HG03521 (cell line): ENCODE measurements at regions not wholly inside any gene's neighbourhood (a gene's known extent, or its start where the extent isn't known, plus 50 kb on each side); places are given as distances from the start of the nearest gene placed in this dataset.
"Not testable (repeated sequence)": the region's sequence is repeated elsewhere in the genome, so short reads cannot be mapped to it uniquely, and the experiment has no call there.

Experiments
- ATAC-seq: cut with Tn5 transposase; IDR thresholded peaks from one replicate; pipeline ENCODE4 v1.9.1; 2021; ENCODE audit warnings: mild to moderate bottlenecking, moderate library complexity; ENCODE audit not compliant: unreplicated experiment

DNA sequence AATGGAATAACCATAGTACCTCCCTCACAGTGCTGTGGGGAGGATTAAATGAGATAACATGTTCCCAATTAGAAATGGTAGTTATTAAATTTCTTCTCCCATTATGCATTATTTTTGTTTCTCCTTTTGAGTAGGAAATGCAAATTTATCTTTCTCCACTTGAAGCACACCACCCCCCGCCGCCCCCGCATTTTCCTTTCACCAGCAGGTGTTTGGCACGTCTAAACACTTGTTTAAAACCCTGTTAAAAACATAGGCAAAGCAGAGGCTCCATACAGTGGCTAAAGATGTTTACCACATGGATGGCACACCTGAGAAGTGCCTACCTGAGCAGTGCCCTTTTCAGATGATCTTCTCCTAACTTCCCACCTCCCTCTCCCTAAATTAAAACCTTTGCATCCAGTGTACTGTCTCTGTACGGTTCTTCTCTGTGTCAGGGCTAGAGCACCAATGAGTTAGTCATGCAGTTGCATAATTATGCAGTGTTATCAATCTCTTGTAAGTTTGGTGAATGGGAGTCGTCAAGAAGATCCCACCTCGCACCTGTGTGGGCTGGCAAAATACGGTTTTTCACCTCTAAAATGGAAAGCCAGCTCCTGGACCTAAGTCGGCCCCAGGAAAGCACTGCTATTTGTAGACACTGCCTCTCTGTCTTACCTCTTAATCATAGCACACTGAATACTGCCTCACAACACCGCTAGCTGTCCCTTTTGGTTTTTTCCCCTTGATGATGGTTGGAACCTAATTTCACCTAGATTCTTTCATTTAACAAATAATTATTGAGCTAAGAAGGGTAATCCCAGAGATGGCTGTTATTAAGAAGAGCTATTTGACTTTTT is 122.0 kb downstream of the CT47B1 start:
- no peak for ATAC-seq

DNA sequence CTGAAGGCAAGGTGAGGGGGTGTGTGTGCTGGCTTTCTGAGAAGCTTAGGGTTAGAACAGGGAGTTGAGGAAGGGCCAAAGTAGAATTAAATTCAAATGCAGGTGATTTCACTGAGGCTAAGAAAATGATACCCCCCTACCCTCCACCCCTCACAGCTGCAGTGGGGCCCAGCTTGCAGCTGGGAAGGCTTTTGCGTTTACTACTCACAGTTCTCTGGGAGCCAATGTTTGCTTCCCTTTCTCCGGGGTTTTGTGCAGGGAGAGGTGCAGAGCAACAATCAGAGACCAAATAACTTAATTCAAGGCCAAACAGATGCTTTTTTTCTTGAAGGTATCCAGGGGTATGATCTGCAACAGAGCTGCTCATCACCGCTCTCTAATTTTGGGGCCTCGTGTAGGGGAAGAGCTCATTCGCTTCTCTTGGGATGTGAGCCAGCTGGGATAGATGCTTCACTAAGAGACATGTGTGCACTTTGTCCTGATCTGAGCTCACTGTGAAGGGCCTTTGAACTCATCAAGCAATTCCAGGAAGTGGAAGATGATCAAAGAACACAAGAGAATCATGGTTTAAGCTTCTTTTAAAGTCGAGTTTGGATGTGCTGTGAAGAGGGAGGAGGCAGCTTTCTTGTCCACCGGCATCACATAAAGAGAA is 122.7 kb upstream of the C1GALT1C1 start:
- ATAC-seq, result no peak

DNA sequence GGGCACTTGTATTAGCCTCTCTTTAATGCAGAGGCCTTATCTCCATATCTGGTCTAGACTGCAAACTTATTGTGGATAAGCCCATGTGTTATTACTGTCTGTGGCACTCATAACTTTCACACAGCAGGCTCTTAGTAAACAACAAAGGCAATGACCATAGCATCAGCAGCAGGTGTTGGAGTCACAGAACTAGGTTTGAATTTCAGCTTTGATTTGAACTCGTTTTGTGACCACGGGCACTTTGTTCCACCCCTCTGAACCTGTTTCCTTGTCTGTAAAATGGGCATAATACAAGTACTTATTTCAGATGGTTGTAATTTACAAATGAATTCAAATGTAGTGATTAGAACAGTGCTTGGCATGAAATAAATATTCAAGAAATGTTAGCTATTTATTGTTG is 121.8 kb upstream of the C1GALT1C1 start:
- ATAC-seq, result no peak

DNA sequence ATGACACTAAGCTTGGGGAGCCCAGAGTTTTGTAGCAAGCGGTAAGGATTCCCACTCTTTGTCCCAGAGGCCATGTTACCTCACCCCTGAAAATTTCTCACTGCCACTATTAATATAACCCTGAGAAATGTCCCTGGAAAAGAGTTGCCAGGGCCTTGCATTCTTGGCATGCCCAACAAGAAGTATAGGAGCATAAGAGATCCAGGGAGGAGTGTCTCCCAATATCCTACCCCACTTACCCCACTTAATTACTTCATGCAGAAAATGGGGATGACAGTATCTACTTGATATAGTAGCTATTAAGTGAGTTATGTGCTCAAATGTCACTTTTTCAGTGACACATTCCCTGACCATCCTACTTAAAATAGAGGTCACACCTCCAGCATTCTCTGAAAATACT is 120.5 kb upstream of the C1GALT1C1 start:
- no peak for ATAC-seq

DNA sequence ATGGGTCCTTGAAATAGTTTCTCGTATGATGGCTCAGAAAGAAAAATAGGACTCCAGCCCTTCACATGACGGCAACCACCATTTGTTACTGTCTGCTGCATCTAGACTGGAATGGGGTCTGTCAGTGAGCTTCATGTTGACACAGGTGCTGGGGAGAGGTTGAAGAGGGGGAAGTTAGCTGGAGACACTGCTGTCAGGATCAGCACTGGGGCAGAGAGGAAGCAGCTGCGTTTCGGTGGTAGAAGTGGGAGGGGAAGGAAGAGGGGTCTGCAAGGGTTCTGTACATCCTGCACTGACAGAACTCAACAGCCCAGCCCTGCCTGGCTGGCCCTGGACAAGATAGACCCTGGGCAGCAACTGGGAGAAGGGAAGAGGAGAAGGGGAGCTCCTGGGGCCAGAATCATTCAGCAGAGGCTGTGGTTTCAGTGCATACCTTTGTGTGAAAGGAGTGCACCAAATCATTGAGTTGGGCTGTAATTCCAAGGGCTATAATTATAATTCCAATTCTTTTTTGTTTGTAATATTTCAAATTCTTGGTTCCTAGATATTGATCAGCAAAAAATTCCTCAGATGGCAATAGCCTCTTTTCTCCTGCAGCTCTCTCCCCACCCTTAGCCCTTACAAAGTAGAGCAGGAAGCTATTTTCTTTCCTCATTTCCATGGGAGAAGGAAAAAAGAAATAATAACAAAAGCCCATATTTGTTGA is 119.4 kb upstream of the C1GALT1C1 start:
- peak; percentile 72 for ATAC-seq

DNA sequence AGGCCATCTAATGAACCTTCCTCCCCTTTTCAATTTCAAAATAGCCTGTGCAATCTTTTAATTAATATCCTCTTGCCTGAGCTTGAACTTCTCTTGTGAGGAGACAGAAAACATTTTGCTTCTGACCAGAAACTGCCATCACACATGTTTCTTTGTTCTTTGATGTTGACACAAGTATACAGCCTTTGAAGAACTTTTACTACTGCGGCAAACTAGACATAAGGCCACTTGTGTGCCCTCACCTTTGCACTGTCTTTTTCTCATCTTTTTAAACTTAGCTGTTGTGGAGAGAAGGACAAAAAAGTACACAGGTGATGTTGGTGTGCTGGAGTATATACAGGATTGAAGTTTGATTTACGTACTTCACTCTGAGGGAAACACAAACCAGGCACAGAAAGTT is 116.3 kb upstream of the C1GALT1C1 start:
- ATAC-seq, result no peak

DNA sequence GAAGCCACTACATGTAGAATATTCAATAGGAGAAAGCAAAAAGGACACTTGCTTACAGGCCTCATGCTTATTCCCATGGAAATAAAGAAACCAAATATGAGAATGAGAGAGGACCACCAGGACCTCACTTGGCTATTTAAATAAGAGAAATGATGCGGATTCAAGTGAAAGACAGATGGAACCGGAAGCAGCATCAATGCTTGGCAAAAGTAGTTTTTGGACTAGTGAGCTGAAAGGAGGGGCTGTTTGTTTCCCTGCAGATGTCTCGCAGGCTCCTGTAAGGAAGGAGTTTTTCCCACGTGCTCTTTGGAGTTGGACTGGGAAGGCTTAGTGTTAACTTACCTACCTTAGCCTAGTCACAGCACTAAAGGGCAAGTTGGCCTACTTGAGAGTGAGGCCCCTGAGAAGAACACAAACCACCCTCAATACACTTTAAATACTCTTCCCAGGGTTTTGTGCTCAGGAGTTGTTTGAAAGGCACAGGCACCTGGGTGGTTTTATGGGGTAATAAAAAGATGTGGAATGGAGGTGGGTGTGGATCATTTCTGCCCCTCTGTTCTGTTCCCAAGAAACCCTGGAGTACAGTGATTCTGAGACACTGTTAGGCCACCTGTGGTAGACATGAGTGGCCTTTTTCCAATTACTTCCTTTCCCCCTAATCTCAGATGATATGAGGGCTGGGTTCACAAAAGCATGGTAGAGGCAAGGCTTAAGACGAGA is 113.3 kb upstream of the C1GALT1C1 start:
- no peak for ATAC-seq

DNA sequence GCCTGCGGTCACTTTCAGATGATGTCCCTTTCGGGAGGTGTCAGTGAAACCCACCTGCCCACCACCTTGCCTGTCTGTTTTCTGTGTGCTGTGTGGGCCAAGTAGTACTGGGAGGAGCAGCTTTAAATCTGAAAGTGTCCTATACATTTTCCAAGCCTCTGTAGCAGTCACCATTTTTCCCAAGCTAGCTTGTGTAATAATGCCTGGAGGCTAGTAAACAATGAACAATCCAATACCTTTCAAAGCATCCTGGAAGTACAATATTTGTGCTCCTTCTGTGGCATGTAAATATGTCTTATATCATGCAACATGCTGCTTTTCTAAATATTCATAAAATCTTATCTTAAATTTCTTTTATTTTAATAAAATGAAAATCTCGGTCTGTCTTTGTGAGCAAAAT is 111.6 kb upstream of the C1GALT1C1 start:
- ATAC-seq, result no peak

DNA sequence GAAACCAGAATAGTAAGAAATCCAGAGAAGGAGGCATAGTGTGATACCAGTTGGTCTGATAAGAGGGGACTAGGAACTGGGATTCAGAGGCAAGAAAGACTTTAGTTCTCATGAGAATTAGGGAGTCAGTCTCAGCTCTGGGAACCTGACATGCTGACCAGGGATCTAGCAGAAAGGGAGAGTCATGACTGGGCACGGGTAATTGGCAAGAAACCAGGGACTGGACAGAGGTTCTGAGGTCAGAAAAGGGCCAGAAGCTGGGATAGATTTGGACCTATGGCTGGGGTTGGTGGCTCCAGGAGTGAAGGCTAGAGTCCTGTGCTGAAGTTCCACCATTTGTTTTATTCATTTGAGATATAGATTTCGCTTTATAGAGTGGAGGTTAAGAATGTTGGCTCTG is 110.2 kb upstream of the C1GALT1C1 start:
- no peak for ATAC-seq

DNA sequence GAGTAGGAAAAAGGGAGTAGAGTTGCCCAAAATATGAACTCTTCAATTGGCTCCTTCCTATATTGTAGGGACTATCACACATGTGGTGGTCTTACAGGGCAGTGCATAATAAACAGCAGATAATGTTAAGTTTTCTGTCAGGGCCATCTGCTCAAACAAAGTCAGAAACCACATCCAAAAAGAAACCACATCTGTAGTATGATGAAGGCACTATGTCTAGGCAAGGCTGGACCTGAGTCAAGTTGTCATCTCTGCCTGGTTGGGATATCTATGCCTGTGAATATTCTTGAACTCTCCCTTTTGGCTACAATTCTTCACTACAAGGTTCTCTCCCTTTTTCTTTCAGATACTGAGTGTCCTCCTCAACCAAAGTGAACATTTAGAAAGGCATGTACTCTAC is 109.4 kb upstream of the C1GALT1C1 start:
- ATAC-seq, result no peak

DNA sequence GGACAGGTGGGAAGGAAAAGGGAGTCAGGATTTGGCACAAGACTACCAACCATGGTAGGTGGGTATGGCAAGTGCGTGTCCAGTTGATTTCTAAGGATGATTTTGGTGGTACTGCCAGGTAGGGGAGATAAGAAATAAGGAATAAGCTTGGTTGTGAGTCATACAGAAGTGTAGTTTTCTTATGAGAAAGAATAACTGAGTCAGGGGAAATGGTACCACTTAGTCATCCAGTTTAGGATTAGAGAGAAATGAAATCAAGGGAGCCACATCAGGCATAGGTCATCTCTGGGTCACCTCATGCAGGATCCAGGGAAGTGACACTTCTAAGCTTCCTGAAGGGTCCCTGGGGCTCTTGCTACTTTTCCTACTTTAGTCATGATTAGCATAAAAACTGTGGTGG is 107.1 kb upstream of the C1GALT1C1 start:
- no peak for ATAC-seq

DNA sequence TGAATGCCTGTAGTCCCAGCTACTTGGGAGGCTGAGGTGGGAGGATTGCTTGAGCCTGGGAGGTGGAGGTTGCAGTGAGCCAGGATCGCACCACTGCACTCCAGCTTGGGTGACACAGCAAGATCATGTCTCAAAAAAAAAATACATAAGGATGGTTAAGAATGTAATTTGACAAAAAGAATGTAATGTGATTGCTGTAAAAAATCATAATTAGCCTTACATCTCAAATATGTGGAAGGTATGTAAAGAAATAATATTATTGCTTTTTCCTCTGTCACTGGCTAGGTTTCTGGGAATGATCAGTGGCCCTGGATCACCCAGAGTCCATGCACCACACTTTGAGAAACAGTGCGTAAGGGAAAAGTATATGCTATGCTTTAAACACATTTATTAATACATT is 106.1 kb upstream of the C1GALT1C1 start:
- no peak for ATAC-seq

DNA sequence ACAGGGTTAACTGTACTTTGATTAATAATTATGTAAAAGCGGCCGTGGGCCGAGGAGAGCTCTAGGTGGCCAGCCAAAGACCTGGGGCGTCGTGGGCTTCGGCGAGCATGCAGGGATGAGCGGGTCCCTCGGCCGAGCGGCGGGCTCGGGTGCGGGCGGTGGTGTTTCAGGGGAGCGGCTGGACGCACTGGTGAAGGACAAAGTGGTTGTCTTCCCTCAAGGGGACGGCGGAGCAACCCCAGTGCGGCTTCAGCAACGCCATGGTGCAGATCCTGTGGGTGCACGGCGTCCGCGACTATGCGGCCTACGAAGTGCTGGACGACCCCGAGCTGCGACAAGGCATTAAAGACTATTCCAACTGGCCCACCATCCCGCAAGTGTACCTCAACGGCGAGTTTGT is 103.0 kb upstream of the C1GALT1C1 start:
- ATAC-seq, result no peak

DNA sequence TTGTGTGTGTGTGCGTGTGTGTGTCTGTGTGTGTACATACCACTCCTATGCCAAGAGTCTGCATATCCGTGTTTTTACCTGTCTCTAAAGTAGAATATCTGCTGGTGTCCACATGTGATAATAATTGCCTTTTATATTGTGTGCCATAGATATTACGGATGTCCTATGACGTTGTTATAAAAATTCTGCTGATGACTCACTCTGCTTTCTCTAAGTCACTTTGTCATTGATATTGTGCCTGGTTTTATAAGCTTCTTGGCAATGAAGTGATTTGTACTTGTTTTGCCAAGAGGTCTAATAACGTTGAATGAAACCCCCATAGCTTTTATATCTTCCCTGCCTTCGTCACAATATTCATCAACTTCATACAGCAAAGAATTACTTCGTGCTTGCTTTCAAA is 102.6 kb upstream of the C1GALT1C1 start:
- ATAC-seq, result no peak

DNA sequence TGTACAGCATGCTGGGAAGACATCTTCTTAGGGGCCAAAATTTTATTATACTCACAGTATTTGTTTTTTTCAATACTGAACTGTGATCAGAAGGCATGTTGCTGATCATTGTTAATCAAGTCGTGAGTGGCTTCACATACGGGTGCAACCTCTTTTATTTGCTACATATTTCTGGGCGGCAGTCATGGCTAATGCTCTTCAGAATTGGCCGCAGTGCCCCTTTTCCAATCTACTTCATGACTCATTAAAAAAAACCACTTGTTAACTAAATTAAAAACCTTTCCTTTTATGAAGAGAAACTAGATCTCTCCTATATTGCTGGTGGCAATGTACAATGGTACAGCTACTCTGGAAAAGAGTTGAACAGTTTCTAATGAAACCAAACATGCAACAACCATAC is 101.5 kb upstream of the C1GALT1C1 start:
- no peak for ATAC-seq

DNA sequence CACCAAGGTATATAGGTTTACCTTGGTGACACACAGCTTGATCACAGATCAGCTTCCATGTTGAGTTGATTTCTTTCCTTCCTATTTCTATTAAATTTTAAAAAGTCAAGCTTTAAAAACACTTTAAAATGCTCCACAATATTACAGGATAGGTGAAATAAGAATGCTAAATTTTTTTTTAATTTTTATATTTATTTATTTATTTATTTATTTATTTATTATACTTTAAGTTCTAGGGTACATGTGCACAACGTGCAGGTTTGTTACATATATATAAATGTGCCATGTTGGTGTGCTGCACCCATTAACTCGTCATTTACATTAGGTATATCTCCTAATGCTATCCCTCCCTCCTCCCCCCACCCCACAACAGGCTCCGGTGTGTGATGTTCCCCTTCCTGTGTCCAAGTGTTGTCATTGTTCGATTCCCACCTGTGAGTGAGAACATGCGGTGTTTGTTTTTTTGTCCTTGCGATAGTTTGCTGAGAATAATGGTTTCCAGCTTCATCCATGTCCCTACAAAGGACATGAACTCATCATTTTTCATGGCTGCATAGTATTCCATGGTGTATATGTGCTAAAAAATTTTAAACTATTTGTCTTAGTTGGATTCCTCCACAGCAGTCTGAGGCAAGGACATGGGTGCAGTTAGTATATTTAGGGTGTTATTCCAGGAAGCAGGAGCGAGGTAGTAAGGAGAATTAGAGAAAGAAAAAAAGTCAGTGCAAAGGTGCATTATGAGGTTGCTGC is 99.8 kb upstream of the C1GALT1C1 start:
- not testable (repeated sequence) for ATAC-seq

DNA sequence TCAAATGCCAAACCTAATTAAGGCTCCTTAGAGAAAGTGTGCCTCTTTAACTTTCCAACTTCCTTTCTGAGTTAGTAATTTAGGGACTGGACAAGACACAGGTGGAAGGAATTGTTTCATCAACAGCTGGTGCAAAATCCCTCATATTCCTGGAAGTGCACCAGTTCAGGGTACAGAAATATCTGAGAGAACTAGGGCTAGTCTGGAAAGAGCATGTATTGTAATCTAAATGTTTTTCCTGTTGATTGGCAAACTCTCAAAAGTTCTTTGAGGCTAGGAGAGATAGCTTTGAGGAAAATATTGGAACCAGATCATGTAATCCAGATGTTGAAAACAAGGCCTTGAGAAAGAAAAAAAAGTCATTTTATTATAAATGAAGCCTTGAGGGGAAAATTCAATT is 98.1 kb upstream of the C1GALT1C1 start:
- ATAC-seq, result no peak

DNA sequence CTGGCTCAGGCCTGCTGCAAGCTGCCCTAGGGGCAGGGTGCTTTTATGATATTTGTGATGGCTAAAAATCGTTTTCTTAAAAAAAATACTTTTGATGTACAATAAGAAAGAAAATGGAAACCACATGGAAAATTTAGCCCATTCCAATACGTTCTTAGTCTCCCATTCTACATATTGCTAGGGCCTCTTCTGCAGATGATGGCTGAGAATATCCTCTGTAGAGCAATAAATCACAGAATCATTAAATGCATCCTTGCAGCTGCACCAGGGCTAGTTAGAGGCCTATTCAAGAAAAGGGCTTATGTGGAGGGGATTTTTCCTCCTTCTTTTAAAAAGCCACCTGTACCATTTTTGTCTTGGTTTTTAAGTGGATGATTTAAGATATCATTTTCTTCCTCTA is 97.6 kb upstream of the C1GALT1C1 start:
- ATAC-seq, result no peak

DNA sequence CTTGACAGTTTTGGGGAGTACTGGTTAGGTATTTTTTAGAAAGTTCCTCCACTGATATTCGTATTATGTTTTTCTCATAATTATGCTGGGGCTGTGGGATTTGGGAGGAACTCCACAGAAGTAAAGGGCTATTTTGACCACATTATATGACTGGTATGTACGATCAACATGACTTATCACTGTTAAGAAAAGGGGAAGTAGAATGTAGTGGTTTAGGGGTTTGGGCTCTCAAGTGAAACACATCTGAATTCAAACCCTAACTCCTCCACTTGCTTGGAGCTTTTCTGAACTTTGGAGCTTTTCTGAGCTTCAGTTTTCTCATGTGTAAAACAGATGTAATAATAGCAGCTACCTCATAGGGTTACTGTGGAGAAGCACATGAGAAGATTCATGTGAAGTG is 96.4 kb upstream of the C1GALT1C1 start:
- peak; percentile 97 for ATAC-seq

DNA sequence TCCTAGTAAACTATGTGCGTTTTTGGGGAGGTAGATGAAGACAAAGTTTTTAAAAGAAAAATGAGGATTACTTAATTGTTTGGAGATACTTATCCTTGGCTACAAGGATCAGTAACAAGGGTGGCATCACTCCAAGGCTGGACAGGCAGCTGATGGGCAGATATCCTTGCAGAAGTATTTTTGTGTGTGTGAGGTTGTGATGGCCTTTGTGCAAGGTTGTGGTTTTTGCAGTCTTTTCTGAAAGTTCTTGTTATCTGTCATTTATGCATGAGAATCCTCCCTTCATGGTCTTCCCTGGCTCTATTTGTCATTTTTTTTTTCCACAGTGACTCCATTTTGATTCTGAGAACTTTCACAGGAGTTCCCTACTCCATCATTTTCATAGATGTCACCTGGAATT is 96.0 kb upstream of the C1GALT1C1 start:
- ATAC-seq, result no peak

DNA sequence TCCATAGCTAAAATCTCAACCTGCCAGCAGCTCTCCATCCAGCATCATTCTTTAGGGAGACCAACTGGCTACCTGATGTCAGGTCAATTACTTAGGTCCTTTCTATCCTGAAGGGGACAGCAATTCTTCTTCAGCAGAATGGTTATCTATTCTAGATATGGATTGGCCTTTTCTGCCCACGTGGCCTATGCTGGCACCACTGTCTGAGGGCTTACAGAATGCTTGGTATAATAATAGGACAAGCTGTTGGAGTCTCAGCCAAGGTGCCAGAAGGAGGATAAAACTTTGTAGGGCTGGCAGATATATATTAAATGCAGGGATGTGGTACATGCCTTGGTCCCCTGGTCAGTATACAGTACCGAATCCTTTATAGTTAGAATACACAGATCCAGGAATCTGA is 89.8 kb upstream of the C1GALT1C1 start:
- ATAC-seq, result no peak
